ENCODE measurements at regions not wholly inside any gene's neighbourhood (a gene's known extent, or its start where the extent isn't known, plus 50 kb on each side); places are given as distances from the start of the nearest gene placed in this dataset.

- no peaks in the 10 kb centered on the region for H4K20me1 ChIP-seq (ENCODE audit: control insufficient read depth, extremely low read depth, insufficient read depth, low read length)
- DNase-seq (ENCODE audit: low read depth in 2 of 2) = no peak
- no peak overlapping the region for H3K9ac ChIP-seq (ENCODE audit: insufficient read depth, low read length)
- TF ChIP-seq EZH2 (IDR thresholded peaks at IDR 0.05; ENCODE audit: low read length, missing control alignments) (no peak), CTCF (conservative IDR thresholded peaks at IDR 0.05 in 1 of 2, IDR thresholded peaks at IDR 0.05 in 1 of 2; ENCODE audit: low read depth in 1 of 2, low read length in 2 of 2) (no peak)
- H3K36me3 ChIP-seq (ENCODE audit: control insufficient read depth, insufficient read depth, low read length) = no peaks in the 10 kb centered on the region
- no peak overlapping the region for H3K27ac ChIP-seq (ENCODE audit: insufficient read depth, low read length)
- no peaks in the 10 kb centered on the region for H3K9me3 ChIP-seq (ENCODE audit: control insufficient read depth, insufficient read depth, low read depth, low read length)
- H3K4me3 ChIP-seq (replicated peaks in 1 of 4; ENCODE audit: control extremely low read depth in 1 of 4, insufficient read depth in 1 of 4, low read depth in 3 of 4, low read length in 4 of 4) = no peak overlapping the region
- H3K4me1 ChIP-seq (ENCODE audit: control insufficient read depth, extremely low read depth, insufficient read depth, low read length) = no peaks in the 10 kb centered on the region
- H3K79me2 ChIP-seq (ENCODE audit: control insufficient read depth, insufficient read depth, low read length) = no peaks in the 10 kb centered on the region
- H3K27me3 ChIP-seq (ENCODE audit: control insufficient read depth, insufficient read depth, low read length) = no peaks in the 10 kb centered on the region
- no peak overlapping the region for H2AFZ ChIP-seq (ENCODE audit: low read length)
- no peak overlapping the region for H3K4me2 ChIP-seq (ENCODE audit: extremely low read depth, insufficient read depth, low read length)
Measured at GRCh38 chr11:31936312-31936711, 125.2 kb upstream of the PAX6 start.

GRCh38 chr11:31932879-31933278 lies 121.8 kb upstream of the PAX6 start:
- no peaks in the 10 kb centered on the region for H3K79me2 ChIP-seq (ENCODE audit: control insufficient read depth, insufficient read depth, low read length)
- no peaks in the 10 kb centered on the region for H4K20me1 ChIP-seq (ENCODE audit: control insufficient read depth, extremely low read depth, insufficient read depth, low read length)
- H3K4me1 ChIP-seq (ENCODE audit: control insufficient read depth, extremely low read depth, insufficient read depth, low read length) = no peaks in the 10 kb centered on the region
- no peaks in the 10 kb centered on the region for H3K36me3 ChIP-seq (ENCODE audit: control insufficient read depth, insufficient read depth, low read length)
- no peak overlapping the region for H3K4me2 ChIP-seq (ENCODE audit: extremely low read depth, insufficient read depth, low read length)
- H3K27me3 ChIP-seq (ENCODE audit: control insufficient read depth, insufficient read depth, low read length) = peaks cover 2% of the 10 kb centered on the region
- H3K27ac ChIP-seq (ENCODE audit: insufficient read depth, low read length) = no peak overlapping the region
- no peak for DNase-seq (ENCODE audit: low read depth in 2 of 2)
- H2AFZ ChIP-seq (ENCODE audit: low read length) = no peak overlapping the region
- no peak for TF ChIP-seq EZH2 (IDR thresholded peaks at IDR 0.05; ENCODE audit: low read length, missing control alignments)
- TF ChIP-seq CTCF (conservative IDR thresholded peaks at IDR 0.05 in 1 of 2, IDR thresholded peaks at IDR 0.05 in 1 of 2; ENCODE audit: low read depth in 1 of 2, low read length in 2 of 2) = no peak
- no peak overlapping the region for H3K4me3 ChIP-seq (replicated peaks in 1 of 4; ENCODE audit: control extremely low read depth in 1 of 4, insufficient read depth in 1 of 4, low read depth in 3 of 4, low read length in 4 of 4)
- H3K9me3 ChIP-seq (ENCODE audit: control insufficient read depth, insufficient read depth, low read depth, low read length) = no peaks in the 10 kb centered on the region
- no peak overlapping the region for H3K9ac ChIP-seq (ENCODE audit: insufficient read depth, low read length)

GRCh38 chr11:31927982-31928381 lies 116.9 kb upstream of the PAX6 start:
- no peak for DNase-seq (ENCODE audit: low read depth in 2 of 2)
- no peak overlapping the region for H2AFZ ChIP-seq (ENCODE audit: low read length)
- no peaks in the 10 kb centered on the region for H4K20me1 ChIP-seq (ENCODE audit: control insufficient read depth, extremely low read depth, insufficient read depth, low read length)
- H3K9me3 ChIP-seq (ENCODE audit: control insufficient read depth, insufficient read depth, low read depth, low read length) = no peaks in the 10 kb centered on the region
- peaks cover 2% of the 10 kb centered on the region for H3K27me3 ChIP-seq (ENCODE audit: control insufficient read depth, insufficient read depth, low read length)
- no peak overlapping the region for H3K4me3 ChIP-seq (replicated peaks in 1 of 4; ENCODE audit: control extremely low read depth in 1 of 4, insufficient read depth in 1 of 4, low read depth in 3 of 4, low read length in 4 of 4)
- no peak overlapping the region for H3K9ac ChIP-seq (ENCODE audit: insufficient read depth, low read length)
- no peaks in the 10 kb centered on the region for H3K4me1 ChIP-seq (ENCODE audit: control insufficient read depth, extremely low read depth, insufficient read depth, low read length)
- no peaks in the 10 kb centered on the region for H3K79me2 ChIP-seq (ENCODE audit: control insufficient read depth, insufficient read depth, low read length)
- H3K36me3 ChIP-seq (ENCODE audit: control insufficient read depth, insufficient read depth, low read length) = no peaks in the 10 kb centered on the region
- TF ChIP-seq EZH2 (IDR thresholded peaks at IDR 0.05; ENCODE audit: low read length, missing control alignments) (no peak), CTCF (conservative IDR thresholded peaks at IDR 0.05 in 1 of 2, IDR thresholded peaks at IDR 0.05 in 1 of 2; ENCODE audit: low read depth in 1 of 2, low read length in 2 of 2) (no peak)
- H3K4me2 ChIP-seq (ENCODE audit: extremely low read depth, insufficient read depth, low read length) = no peak overlapping the region
- no peak overlapping the region for H3K27ac ChIP-seq (ENCODE audit: insufficient read depth, low read length)
